Common myeloid progenitor, CD34-positive (primary cell): ENCODE measurements at regions not wholly inside any gene's neighbourhood (a gene's known extent, or its start where the extent isn't known, plus 50 kb on each side); places are given as distances from the start of the nearest gene placed in this dataset.
A peak's percentile ranks its signal among the peaks of the same experiment; 100 is the strongest.

ENCODE experiments used
- CTCF ChIA-PET: fragments of 350-600 bp; sonication (Branson Sonifier 250); formaldehyde crosslinking; loops from one replicate; lab custom pipeline; 2021; ENCODE audit warnings: antibody characterized with exemption; lab: Charles Lee
- POLR2A ChIA-PET: fragments of 350-600 bp; sonication (Branson Sonifier 250); formaldehyde crosslinking; loops from one replicate; lab custom pipeline; 2021; ENCODE audit warnings: antibody characterized with exemption; lab: Charles Lee
- DNase-seq, 3 donors: peaks; one replicate each; pipeline versions ENCODE4 v3.0.0 to v3.0.0-alpha.2; 2013
- H3K27ac ChIP-seq, 2 experiments: 1 replicate in 1 of 2; 2 replicates in 1 of 2; pipeline ENCODE4 v1.7.0; 2013; ENCODE audit warnings: inconsistent platforms in 2 of 2, low read length in 2 of 2, mild to moderate bottlenecking in 2 of 2, low read depth in 1 of 2, moderate library complexity in 1 of 2; ENCODE audit not compliant: severe bottlenecking in 2 of 2, insufficient read depth in 1 of 2, poor library complexity in 1 of 2
- H3K27me3 ChIP-seq, 5 experiments: replicated peaks in 2 of 5; 1 replicate in 3 of 5; 2 replicates in 2 of 5; pipeline versions ENCODE4 v1.6.1 to v1.7.0; 2013; ENCODE audit warnings: low read length in 4 of 5, mild to moderate bottlenecking in 2 of 5, moderate library complexity in 2 of 5, inconsistent platforms in 1 of 5; ENCODE audit not compliant: insufficient read depth in 5 of 5, control insufficient read depth in 4 of 5
- H3K36me3 ChIP-seq, 4 experiments: 1 replicate in 2 of 4; 2 replicates in 2 of 4; pipeline versions ENCODE4 v1.6.1 to v1.7.0; 2013; ENCODE audit warnings: low read length in 3 of 4, control low read depth in 1 of 4, mild to moderate bottlenecking in 1 of 4; ENCODE audit not compliant: control insufficient read depth in 4 of 4, insufficient read depth in 4 of 4
- H3K4me1 ChIP-seq, 4 experiments: 1 replicate in 3 of 4; 2 replicates in 1 of 4; pipeline versions ENCODE4 v1.6.1 to v1.7.1; 2013; ENCODE audit warnings: low read length in 3 of 4, mild to moderate bottlenecking in 3 of 4, control low read depth in 1 of 4, inconsistent platforms in 1 of 4, moderate library complexity in 1 of 4; ENCODE audit not compliant: control insufficient read depth in 4 of 4, insufficient read depth in 4 of 4; ENCODE audit errors: control extremely low read depth in 1 of 4
- H3K4me3 ChIP-seq, 7 experiments: 1 replicate in 4 of 7; 2 replicates in 3 of 7; pipeline versions ENCODE4 v1.5.1 to v1.7.0; 2013; ENCODE audit warnings: mild to moderate bottlenecking in 7 of 7, low read length in 6 of 7, moderate library complexity in 6 of 7, inconsistent platforms in 2 of 7, low read depth in 2 of 7, control low read depth in 1 of 7; ENCODE audit not compliant: insufficient read depth in 4 of 7, control insufficient read depth in 1 of 7; ENCODE audit errors: extremely low read depth in 1 of 7
- H3K9me3 ChIP-seq, 5 experiments: 1 replicate in 4 of 5; 2 replicates in 1 of 5; pipeline versions ENCODE4 v1.6.1 to v1.7.1; 2013; ENCODE audit warnings: low read length in 4 of 5, mild to moderate bottlenecking in 2 of 5, inconsistent platforms in 1 of 5, low read depth in 1 of 5, moderate library complexity in 1 of 5; ENCODE audit not compliant: control insufficient read depth in 4 of 5, insufficient read depth in 2 of 5; ENCODE audit errors: control extremely low read depth in 1 of 5
- WGBS: methylation state at CpG from one replicate; pipeline ENCODE4 v1.1.5; 2013; ENCODE audit not compliant: insufficient coverage; 5-methylcytosine and 5-hydroxymethylcytosine counted together

GRCh38 chr2:212832211-212833195 is 293.9 kb upstream of the ERBB4 start:
- ChIA-PET CTCF (no interaction called here), POLR2A (no interaction called here)
- peaks cover 0 to 4% (median 0%) of the 10 kb centered on the region in 5 experiments for H3K27me3 ChIP-seq
- DNase-seq, result no peak
- WGBS, result 88% methylated on average over 104 of the region's 109 CpGs
- H3K36me3 ChIP-seq, result no peaks in the 10 kb centered on the region
- H3K4me3 ChIP-seq, result no peak overlapping the region
- H3K4me1 ChIP-seq, result no peaks in the 10 kb centered on the region
- H3K27ac ChIP-seq, result no peak overlapping the region
- H3K9me3 ChIP-seq, result peaks cover 1 to 26% (median 25%) of the 10 kb centered on the region in 5 experiments

DNA sequence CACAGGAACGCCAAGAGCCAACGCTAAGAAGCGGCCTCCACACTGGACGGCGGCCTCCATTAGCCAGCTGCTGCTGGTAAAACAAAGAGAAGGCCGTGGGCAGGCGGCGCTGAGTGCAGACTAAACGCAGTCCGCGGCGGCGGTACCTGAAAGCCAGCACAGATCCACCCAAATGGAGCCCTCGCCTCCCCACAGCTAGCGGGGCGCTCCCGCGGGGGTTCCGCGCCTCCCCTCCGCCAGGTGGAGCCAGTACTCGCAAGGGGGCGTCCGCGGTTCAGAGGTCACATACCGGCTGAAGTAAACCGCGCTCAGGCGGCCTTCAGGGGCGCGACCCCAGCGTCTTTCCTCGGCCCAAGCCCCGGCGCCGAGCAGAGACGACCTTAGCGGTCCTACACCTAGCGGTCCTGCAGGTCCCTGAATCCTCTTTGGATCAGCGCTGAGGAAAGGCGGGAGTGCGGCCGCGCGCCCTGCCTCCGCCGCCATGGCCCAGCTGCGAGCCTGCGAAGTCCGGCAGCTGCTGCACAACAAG is 293.1 kb upstream of the ERBB4 start:
- no peaks in the 10 kb centered on the region for H3K4me1 ChIP-seq
- POLR2A ChIA-PET, result no interaction called here
- H3K36me3 ChIP-seq, result no peaks in the 10 kb centered on the region
- CTCF ChIA-PET, result no interaction called here
- DNase-seq, result no peak
- H3K27ac ChIP-seq, result no peak overlapping the region
- H3K4me3 ChIP-seq, result no peak overlapping the region
- WGBS, result 96% methylated on average over 50 of the region's 50 CpGs
- H3K9me3 ChIP-seq, result peaks cover 1 to 26% (median 25%) of the 10 kb centered on the region in 5 experiments
- H3K27me3 ChIP-seq, result peaks cover 0 to 4% (median 0%) of the 10 kb centered on the region in 5 experiments

DNA sequence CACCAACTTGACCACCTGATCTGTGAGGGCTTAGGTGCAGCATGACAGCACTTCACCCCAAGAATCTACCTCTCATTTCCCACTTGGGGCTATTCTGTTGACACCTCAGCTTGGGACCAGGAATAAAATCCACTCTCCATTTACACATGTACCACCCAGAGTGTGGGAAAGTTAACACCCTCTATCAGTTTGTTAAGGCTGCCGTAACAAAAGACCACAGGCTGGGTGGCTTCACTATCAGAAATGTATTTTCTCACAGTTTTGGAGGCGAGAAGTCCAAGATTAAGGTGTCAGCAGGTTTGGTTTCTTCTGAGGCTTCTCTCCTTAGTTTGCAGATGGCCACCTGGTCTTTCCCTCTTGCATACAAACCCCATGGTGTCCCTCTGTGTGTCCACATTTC is 277.7 kb upstream of the ERBB4 start:
- H3K27ac ChIP-seq, result no peak overlapping the region
- H3K36me3 ChIP-seq, result no peaks in the 10 kb centered on the region
- CTCF ChIA-PET, result no interaction called here
- peak overlapping the region in 1 of 7 experiments; percentile 6 for H3K4me3 ChIP-seq
- WGBS, result 95% methylated on average over 2 of the region's 2 CpGs
- H3K27me3 ChIP-seq, result peaks cover 0 to 5% (median 3%) of the 10 kb centered on the region in 5 experiments
- DNase-seq, result no peak
- peaks cover 0 to 20% (median 10%) of the 10 kb centered on the region in 4 experiments for H3K4me1 ChIP-seq
- H3K9me3 ChIP-seq, result no peaks in the 10 kb centered on the region
- POLR2A ChIA-PET, result no interaction called here

GRCh38 chr2:212815453-212815852 is 276.9 kb upstream of the ERBB4 start:
- CTCF ChIA-PET, result no interaction called here
- Histone ChIP-seq H3K4me3 (peak overlapping the region in 1 of 7 experiments; percentile 2), H3K4me1 (peaks cover 0 to 20% (median 10%) of the 10 kb centered on the region in 4 experiments), H3K36me3 (no peaks in the 10 kb centered on the region), H3K27ac (no peak overlapping the region), H3K27me3 (peaks cover 0 to 5% (median 2%) of the 10 kb centered on the region in 5 experiments), H3K9me3 (peaks cover 0 to under 1% (median 0%) of the 10 kb centered on the region in 5 experiments)
- POLR2A ChIA-PET, result no interaction called here
- WGBS, result 0% methylated on average over 5 of the region's 5 CpGs
- peak; percentile 40 to 85 (median 81) for DNase-seq

- peaks cover 0 to 4% (median 0%) of the 10 kb centered on the region in 5 experiments for H3K27me3 ChIP-seq
- POLR2A ChIA-PET, result no interaction called here
- H3K4me3 ChIP-seq, result no peak overlapping the region
- H3K27ac ChIP-seq, result no peak overlapping the region
- H3K4me1 ChIP-seq, result peaks cover 0 to 20% (median 10%) of the 10 kb centered on the region in 4 experiments
- DNase-seq, result no peak
- H3K36me3 ChIP-seq, result no peaks in the 10 kb centered on the region
- no CpG with 5 or more reads among the region's 1 CpG for WGBS
- CTCF ChIA-PET, result no interaction called here
- H3K9me3 ChIP-seq, result peaks cover 0 to 3% (median 0%) of the 10 kb centered on the region in 5 experiments
Measured at GRCh38 chr2:212814941-212815340, 276.3 kb upstream of the ERBB4 start.

- 82% methylated on average over 1 of the region's 1 CpG for WGBS
- Histone ChIP-seq H3K4me3 (no peak overlapping the region), H3K9me3 (peaks cover 0 to 3% (median 0%) of the 10 kb centered on the region in 5 experiments), H3K4me1 (peaks cover 0 to 20% (median 10%) of the 10 kb centered on the region in 4 experiments), H3K27ac (no peak overlapping the region), H3K27me3 (peaks cover 0 to 4% (median 0%) of the 10 kb centered on the region in 5 experiments), H3K36me3 (no peaks in the 10 kb centered on the region)
- no peak for DNase-seq
- ChIA-PET CTCF (no interaction called here), POLR2A (no interaction called here)
Measured at GRCh38 chr2:212811921-212812320, 273.3 kb upstream of the ERBB4 start.
